Activated naive CD8-positive, alpha-beta T cell treated with anti-CD3 and anti-CD28 coated beads, Interleukin-2, amount 10 ng/mL, durations not matched to agents 7 days and 5 days (primary cell): ENCODE measurements at regions not wholly inside any gene's neighbourhood (a gene's known extent, or its start where the extent isn't known, plus 50 kb on each side); places are given as distances from the start of the nearest gene placed in this dataset.

ENCODE experiments used
- ATAC-seq: fragments of 150-1000 bp; cut with Tn5 transposase; one replicate; pipeline ENCODE4 v1.10.0; 2021; ENCODE audit warnings: low read depth, moderate library complexity
- POLR2A ChIA-PET: fragments of 350-600 bp; sonication (Branson Sonifier 250); formaldehyde crosslinking; loops from one replicate; lab custom pipeline; 2021; ENCODE audit warnings: antibody characterized with exemption; lab: Charles Lee
- DNase-seq: peaks from one replicate; pipeline ENCODE4 v3.0.0; 2021
- H3K27ac Mint-ChIP-seq: one replicate; pipeline ENCODE4 v1.8.0; 2022; ENCODE audit warnings: mild to moderate bottlenecking, mixed read lengths
- H3K27me3 Mint-ChIP-seq: one replicate; pipeline ENCODE4 v1.8.0; 2022; ENCODE audit warnings: mild to moderate bottlenecking, moderate library complexity, mixed read lengths
- H3K36me3 Mint-ChIP-seq: one replicate; pipeline ENCODE4 v1.8.0; 2021; ENCODE audit warnings: mild to moderate bottlenecking, mixed read lengths
- H3K4me1 Mint-ChIP-seq: one replicate; pipeline ENCODE4 v1.8.0; 2021; ENCODE audit warnings: mixed read lengths
- H3K4me3 Mint-ChIP-seq: one replicate; pipeline ENCODE4 v1.8.0; 2022; ENCODE audit warnings: mild to moderate bottlenecking, moderate library complexity, mixed read lengths
- H3K9me3 Mint-ChIP-seq: one replicate; pipeline ENCODE4 v1.8.0; 2021; ENCODE audit warnings: mixed read lengths

GRCh38 chr7:17624379-17624778 lies 315.9 kb downstream of the SNX13 start:
- H3K27ac Mint-ChIP-seq, result no peak overlapping the region
- POLR2A ChIA-PET, result no interaction called here
- H3K36me3 Mint-ChIP-seq, result no peaks in the 10 kb centered on the region
- no peak overlapping the region for H3K4me3 Mint-ChIP-seq
- ATAC-seq (no peak), DNase-seq (no peak)
- H3K9me3 Mint-ChIP-seq, result peaks cover 2% of the 10 kb centered on the region
- no peaks in the 10 kb centered on the region for H3K4me1 Mint-ChIP-seq
- peaks cover 4% of the 10 kb centered on the region for H3K27me3 Mint-ChIP-seq

- Mint-ChIP-seq H3K36me3 (no peaks in the 10 kb centered on the region), H3K4me3 (no peak overlapping the region), H3K4me1 (no peaks in the 10 kb centered on the region), H3K9me3 (peaks cover 2% of the 10 kb centered on the region), H3K27ac (no peak overlapping the region), H3K27me3 (peaks cover 4% of the 10 kb centered on the region)
- DNase-seq (no peak), ATAC-seq (no peak)
- POLR2A ChIA-PET, result no interaction called here
Observed at GRCh38 chr7:17625043-17625442, 315.3 kb downstream of the SNX13 start.

GRCh38 chr7:17626235-17626634 lies 314.1 kb downstream of the SNX13 start:
- DNase-seq (no peak), ATAC-seq (no peak)
- Mint-ChIP-seq H3K27ac (no peak overlapping the region), H3K4me3 (no peak overlapping the region), H3K4me1 (no peaks in the 10 kb centered on the region), H3K36me3 (no peaks in the 10 kb centered on the region), H3K27me3 (peaks cover 4% of the 10 kb centered on the region), H3K9me3 (no peaks in the 10 kb centered on the region)
- POLR2A ChIA-PET, result no interaction called here

GRCh38 chr7:17631061-17631460 lies 309.2 kb downstream of the SNX13 start:
- no peak overlapping the region for H3K27ac Mint-ChIP-seq
- POLR2A ChIA-PET, result no interaction called here
- DNase-seq (no peak), ATAC-seq (no peak)
- no peaks in the 10 kb centered on the region for H3K4me1 Mint-ChIP-seq
- no peaks in the 10 kb centered on the region for H3K9me3 Mint-ChIP-seq
- no peaks in the 10 kb centered on the region for H3K36me3 Mint-ChIP-seq
- no peak overlapping the region for H3K4me3 Mint-ChIP-seq
- peaks cover 12% of the 10 kb centered on the region for H3K27me3 Mint-ChIP-seq

- DNase-seq, result no peak
- Mint-ChIP-seq H3K4me3 (no peak overlapping the region), H3K4me1 (no peaks in the 10 kb centered on the region), H3K27ac (no peak overlapping the region), H3K36me3 (no peaks in the 10 kb centered on the region), H3K27me3 (peaks cover 22% of the 10 kb centered on the region), H3K9me3 (no peaks in the 10 kb centered on the region)
- POLR2A ChIA-PET, result no interaction called here
- no peak for ATAC-seq
Observed at GRCh38 chr7:17632384-17632783, 307.9 kb downstream of the SNX13 start.

GRCh38 chr7:17633067-17633466 lies 307.2 kb downstream of the SNX13 start:
- DNase-seq, result no peak
- Mint-ChIP-seq H3K4me1 (no peaks in the 10 kb centered on the region), H3K36me3 (no peaks in the 10 kb centered on the region), H3K27ac (no peak overlapping the region), H3K4me3 (no peak overlapping the region), H3K27me3 (peaks cover 22% of the 10 kb centered on the region), H3K9me3 (no peaks in the 10 kb centered on the region)
- ATAC-seq, result no peak
- POLR2A ChIA-PET, result no interaction called here

- POLR2A ChIA-PET, result interaction anchor here (0.5 kb wide), 1 partner anchor 1478 kb away, joined by 3 read pairs; no protein-coding TSS in a partner anchor
- DNase-seq (no peak), ATAC-seq (no peak)
- Mint-ChIP-seq H3K27ac (no peak overlapping the region), H3K4me1 (no peaks in the 10 kb centered on the region), H3K36me3 (no peaks in the 10 kb centered on the region), H3K4me3 (no peak overlapping the region), H3K27me3 (peaks cover 28% of the 10 kb centered on the region), H3K9me3 (peaks cover 4% of the 10 kb centered on the region)
Observed at GRCh38 chr7:17638727-17639126, 301.6 kb downstream of the SNX13 start.

- peaks cover 25% of the 10 kb centered on the region for H3K27me3 Mint-ChIP-seq
- POLR2A ChIA-PET, result no interaction called here
- H3K4me1 Mint-ChIP-seq, result no peaks in the 10 kb centered on the region
- no peak overlapping the region for H3K4me3 Mint-ChIP-seq
- peaks cover 4% of the 10 kb centered on the region for H3K9me3 Mint-ChIP-seq
- DNase-seq (no peak), ATAC-seq (no peak)
- H3K36me3 Mint-ChIP-seq, result no peaks in the 10 kb centered on the region
- H3K27ac Mint-ChIP-seq, result no peak overlapping the region
Observed at GRCh38 chr7:17640730-17641377, 299.4 kb downstream of the SNX13 start.

GRCh38 chr7:17645500-17645899 lies 294.8 kb downstream of the SNX13 start:
- DNase-seq (no peak), ATAC-seq (no peak)
- Mint-ChIP-seq H3K4me3 (no peak overlapping the region), H3K4me1 (no peaks in the 10 kb centered on the region), H3K36me3 (no peaks in the 10 kb centered on the region), H3K27me3 (peaks cover 20% of the 10 kb centered on the region), H3K9me3 (peaks cover 4% of the 10 kb centered on the region), H3K27ac (no peak overlapping the region)
- POLR2A ChIA-PET, result no interaction called here

- H3K36me3 Mint-ChIP-seq, result no peaks in the 10 kb centered on the region
- ATAC-seq, result no peak
Observed at GRCh38 chr7:17646253-17646956, 293.9 kb downstream of the SNX13 start.

GRCh38 chr7:17651341-17651740 lies 289.0 kb downstream of the SNX13 start:
- no peaks in the 10 kb centered on the region for H3K4me1 Mint-ChIP-seq
- H3K36me3 Mint-ChIP-seq, result no peaks in the 10 kb centered on the region
- ATAC-seq (no peak), DNase-seq (no peak)
- H3K27ac Mint-ChIP-seq, result no peak overlapping the region
- peaks cover 20% of the 10 kb centered on the region for H3K27me3 Mint-ChIP-seq
- no peak overlapping the region for H3K4me3 Mint-ChIP-seq
- no peaks in the 10 kb centered on the region for H3K9me3 Mint-ChIP-seq
- POLR2A ChIA-PET, result no interaction called here

More at GRCh38 chr7:17646253-17646956, 293.9 kb downstream of the SNX13 start:
- DNase-seq, result no peak
- POLR2A ChIA-PET, result no interaction called here
- Mint-ChIP-seq H3K27ac (no peak overlapping the region), H3K9me3 (peaks cover 4% of the 10 kb centered on the region), H3K4me1 (no peaks in the 10 kb centered on the region), H3K4me3 (no peak overlapping the region), H3K27me3 (peaks cover 18% of the 10 kb centered on the region)

GRCh38 chr7:17651863-17652385 lies 288.4 kb downstream of the SNX13 start:
- no peak overlapping the region for H3K4me3 Mint-ChIP-seq
- no peaks in the 10 kb centered on the region for H3K9me3 Mint-ChIP-seq
- H3K27me3 Mint-ChIP-seq, result peaks cover 20% of the 10 kb centered on the region
- ATAC-seq, result no peak
- H3K36me3 Mint-ChIP-seq, result no peaks in the 10 kb centered on the region
- no peak for DNase-seq
- no peak overlapping the region for H3K27ac Mint-ChIP-seq
- H3K4me1 Mint-ChIP-seq, result no peaks in the 10 kb centered on the region
- POLR2A ChIA-PET, result no interaction called here

GRCh38 chr7:17654940-17655339 lies 285.4 kb downstream of the SNX13 start:
- no peak overlapping the region for H3K4me3 Mint-ChIP-seq
- no peaks in the 10 kb centered on the region for H3K4me1 Mint-ChIP-seq
- ATAC-seq, result no peak
- no peaks in the 10 kb centered on the region for H3K9me3 Mint-ChIP-seq
- POLR2A ChIA-PET, result no interaction called here
- no peak overlapping the region for H3K27ac Mint-ChIP-seq
- peaks cover 11% of the 10 kb centered on the region for H3K27me3 Mint-ChIP-seq
- no peaks in the 10 kb centered on the region for H3K36me3 Mint-ChIP-seq
- DNase-seq, result no peak

GRCh38 chr7:17659126-17659525 lies 281.2 kb downstream of the SNX13 start:
- H3K36me3 Mint-ChIP-seq, result no peaks in the 10 kb centered on the region
- no peak for DNase-seq
- no peak overlapping the region for H3K27ac Mint-ChIP-seq
- no peaks in the 10 kb centered on the region for H3K9me3 Mint-ChIP-seq
- H3K4me1 Mint-ChIP-seq, result no peaks in the 10 kb centered on the region
- peaks cover 7% of the 10 kb centered on the region for H3K27me3 Mint-ChIP-seq
- no peak overlapping the region for H3K4me3 Mint-ChIP-seq
- POLR2A ChIA-PET, result no interaction called here
- no peak for ATAC-seq
